ENCODE measurements at regions not wholly inside any gene's neighbourhood (a gene's known extent, or its start where the extent isn't known, plus 50 kb on each side); places are given as distances from the start of the nearest gene placed in this dataset.

- H2AK9ac ChIP-seq (replicated peaks; ENCODE audit: low read depth, low read length, poor library complexity): no peak overlapping the region
- H3K79me1 ChIP-seq (ENCODE audit: low read depth in 1 of 2, low read length in 2 of 2): no peaks in the 10 kb centered on the region
- no peak overlapping the region for H3K18ac ChIP-seq (ENCODE audit: low read depth, low read length)
- H3K4ac ChIP-seq (ENCODE audit: low read depth, low read length): no peak overlapping the region
- H3K4me3 ChIP-seq (ENCODE audit: insufficient read depth, low read depth, low read length): no peak overlapping the region
- no peak overlapping the region for H3K9ac ChIP-seq (ENCODE audit: low read depth, low read length)
- H3K4me2 ChIP-seq (ENCODE audit: low read depth, low read length): no peak overlapping the region
- TF ChIP-seq BHLHE40 (IDR thresholded peaks at IDR 0.05; ENCODE audit: low read depth, low read length): no peak
- TF ChIP-seq CEBPB (IDR thresholded peaks at IDR 0.05; ENCODE audit: low read depth, low read length): no peak
- no peak for TF ChIP-seq SMC3 (IDR thresholded peaks at IDR 0.05; ENCODE audit: low read depth, low read length)
- no peak for TF ChIP-seq RFX5 (IDR thresholded peaks at IDR 0.05; ENCODE audit: low read depth, low read length)
- no peak for TF ChIP-seq CHD1 (IDR thresholded peaks at IDR 0.05; ENCODE audit: low read depth, low read length)
- no peak for TF ChIP-seq RAD21 (IDR thresholded peaks at IDR 0.05; ENCODE audit: low read length)
- no peak for TF ChIP-seq POLR2A (IDR thresholded peaks at IDR 0.05; ENCODE audit: low read depth, low read length)
- no peak for TF ChIP-seq USF2 (IDR thresholded peaks at IDR 0.05; ENCODE audit: low read depth, low read length)
- no peak for TF ChIP-seq MAFK (IDR thresholded peaks at IDR 0.05; ENCODE audit: low read depth, low read length)
- no peak for TF ChIP-seq NFE2L2 (IDR thresholded peaks at IDR 0.05; ENCODE audit: low read depth, low read length)
- no peak for TF ChIP-seq CTCF (conservative IDR thresholded peaks at IDR 0.05; ENCODE audit: low read depth, low read length)
- no peak for TF ChIP-seq MXI1 (IDR thresholded peaks at IDR 0.05; ENCODE audit: borderline replicate concordance, low read depth, low read length)
- no peak for TF ChIP-seq RCOR1 (IDR thresholded peaks at IDR 0.05; ENCODE audit: insufficient replicate concordance, low read length)
- TF ChIP-seq MAZ (IDR thresholded peaks at IDR 0.05; ENCODE audit: borderline replicate concordance, low read depth, low read length): no peak
- no peak for TF ChIP-seq FOS (IDR thresholded peaks at IDR 0.05; ENCODE audit: low read depth, low read length)
- no peak for TF ChIP-seq ELK1 (IDR thresholded peaks at IDR 0.05; ENCODE audit: borderline replicate concordance, low read depth, low read length)
- H2BK20ac ChIP-seq (ENCODE audit: low read depth, low read length): no peak overlapping the region
- no CpG with 5 or more reads among the region's 1 CpG for WGBS, 2 experiments (ENCODE audit: extremely low coverage in 2 of 2, insufficient read length in 1 of 2)
- no peak overlapping the region for H4K8ac ChIP-seq (ENCODE audit: low read depth in 2 of 2, low read length in 2 of 2)
- H3K14ac ChIP-seq (replicated peaks; ENCODE audit: low read depth, low read length): no peak overlapping the region
- ATAC-seq (ENCODE audit: low read depth) (no peak), DNase-seq (no peak)
- ChIA-PET CTCF (no interaction called here), POLR2A (ENCODE audit: unreplicated experiment) (no interaction called here)
- H3K56ac ChIP-seq (ENCODE audit: extremely low read depth, insufficient read depth, low read length): no peak overlapping the region
- H2BK120ac ChIP-seq (ENCODE audit: low read depth, low read length): no peak overlapping the region
- no peaks in the 10 kb centered on the region for H3K4me1 ChIP-seq (ENCODE audit: control insufficient read depth, insufficient read depth, low read length)
- no peaks in the 10 kb centered on the region for H3K36me3 ChIP-seq (ENCODE audit: control insufficient read depth, insufficient read depth, low read length)
- no peak overlapping the region for H3K27ac ChIP-seq (ENCODE audit: insufficient read depth, low read length)
- in situ Hi-C loops (cut with MboI; ENCODE audit: low sequenced_read_pairs) (no loop called here), intact Hi-C loops (cut with micrococcal nuclease) (no loop called here), dilution Hi-C loops (cut with HindIII; ENCODE audit: low sequenced_read_pairs, unreplicated experiment) (no loop called here)
- H3K27me3 ChIP-seq (ENCODE audit: control insufficient read depth, insufficient read depth, low read length): no peaks in the 10 kb centered on the region
- no peak overlapping the region for H2AFZ ChIP-seq (replicated peaks; ENCODE audit: low read length, poor library complexity)
- H4K5ac ChIP-seq (ENCODE audit: low read depth, low read length): no peak overlapping the region
- no peaks in the 10 kb centered on the region for H3K9me1 ChIP-seq (ENCODE audit: insufficient read depth, low read length)
- H3K9me3 ChIP-seq (ENCODE audit: control insufficient read depth, insufficient read depth, low read length): peaks cover 25% of the 10 kb centered on the region
- H3K23ac ChIP-seq (ENCODE audit: low read depth, low read length): no peak overlapping the region
- H4K91ac ChIP-seq (ENCODE audit: insufficient read depth, low read depth, low read length): no peak overlapping the region
- no peak overlapping the region for H2AK5ac ChIP-seq (ENCODE audit: low read depth, low read length)
- H2BK5ac ChIP-seq (ENCODE audit: low read depth, low read length, poor library complexity, severe bottlenecking): no peak overlapping the region
- BruUV-seq (replicated peaks): no TSS peak
- H4K20me1 ChIP-seq (ENCODE audit: insufficient read depth, low read length): no peaks in the 10 kb centered on the region
- no peak overlapping the region for H2BK15ac ChIP-seq (ENCODE audit: low read depth, low read length)
Measured at GRCh38 chr14:97704316-97704885, 907.2 kb downstream of the VRK1 start.

Data from IMR-90 (cell line).